GM10266 (cell line): ENCODE measurements at regions not wholly inside any gene's neighbourhood (a gene's known extent, or its start where the extent isn't known, plus 50 kb on each side); places are given as distances from the start of the nearest gene placed in this dataset.

Source experiments
- DNase-seq: peaks from one replicate; pipeline ENCODE4 v3.0.0; 2012; ENCODE audit errors: extremely low spot score
- CTCF ChIP-seq: IDR thresholded peaks from 2 replicates; pipeline ENCODE4 v1.5.1; 2012; ENCODE audit warnings: mild to moderate bottlenecking, low read depth; ENCODE audit not compliant: control insufficient read depth, insufficient read depth; ENCODE audit errors: missing control alignments

- no peak for DNase-seq
- no peak for TF ChIP-seq CTCF
Measured at GRCh38 chr3:40973141-40973540, 226.2 kb upstream of the CTNNB1 start.

GRCh38 chr3:40975711-40976121 lies 223.6 kb upstream of the CTNNB1 start:
- TF ChIP-seq CTCF = no peak
- DNase-seq = no peak

DNA sequence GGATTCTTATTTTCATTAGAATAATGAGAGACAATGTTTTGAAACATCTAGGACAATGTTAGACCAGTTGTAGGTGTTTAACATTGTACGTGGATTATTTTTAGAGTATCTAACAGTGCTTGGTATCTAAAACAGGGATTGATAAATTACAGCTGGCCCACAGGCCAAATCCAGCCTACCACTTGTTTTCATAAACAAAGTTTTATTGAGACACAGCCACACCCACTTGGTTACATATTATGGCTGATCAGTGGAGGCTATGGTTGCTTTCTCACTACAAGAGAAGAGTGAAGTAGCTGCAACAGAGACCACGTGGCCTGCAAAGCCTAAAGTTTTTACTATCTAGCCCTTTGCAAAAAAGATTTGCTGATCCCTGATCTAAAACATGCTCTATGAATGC lies 223.1 kb upstream of the CTNNB1 start:
- no peak for TF ChIP-seq CTCF
- no peak for DNase-seq

GRCh38 chr3:40978442-40978841 lies 220.9 kb upstream of the CTNNB1 start:
- no peak for DNase-seq

DNA sequence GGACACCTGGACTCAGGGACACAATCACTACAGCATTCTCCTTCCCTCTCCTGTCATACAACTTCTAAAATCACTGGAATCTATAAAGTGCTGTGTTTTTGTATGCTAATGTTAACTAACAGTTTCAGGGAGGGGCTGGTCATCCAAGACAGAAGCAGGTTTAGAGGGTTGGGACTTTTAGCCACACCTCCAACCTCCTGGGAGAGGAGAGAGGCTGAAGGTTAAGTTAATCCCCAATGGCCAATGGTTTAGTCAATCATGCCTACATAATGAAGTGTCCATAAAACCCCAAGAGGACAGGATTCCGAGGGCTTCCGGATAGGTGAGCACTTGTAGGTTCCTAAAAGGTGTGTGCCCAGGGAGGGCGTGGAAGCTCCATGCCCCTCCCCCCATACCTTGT lies 219.3 kb upstream of the CTNNB1 start:
- no peak for TF ChIP-seq CTCF
- no peak for DNase-seq

More at GRCh38 chr3:40978442-40978841, 220.9 kb upstream of the CTNNB1 start:
- no peak for TF ChIP-seq CTCF

DNA sequence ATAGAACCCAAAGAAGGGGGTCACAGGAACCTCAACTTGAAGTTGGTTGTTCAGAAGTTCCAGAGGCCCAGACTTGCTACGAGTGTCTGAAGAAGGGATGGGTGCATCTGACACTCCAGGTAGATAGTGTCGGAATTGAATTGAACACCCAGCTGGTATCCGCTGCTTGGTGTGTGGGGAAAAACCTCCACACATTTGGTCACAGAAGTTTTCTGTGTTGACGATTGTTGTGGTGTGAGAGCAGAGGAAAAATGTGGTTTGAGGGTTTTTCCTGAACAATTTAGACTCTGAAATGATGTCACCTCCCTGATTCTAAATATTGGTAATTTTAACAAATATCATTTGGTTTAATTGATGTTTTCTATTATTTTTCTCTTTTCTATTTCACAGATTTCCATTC lies 218.8 kb upstream of the CTNNB1 start:
- no peak for TF ChIP-seq CTCF
- DNase-seq = no peak

- DNase-seq = no peak
- TF ChIP-seq CTCF = no peak
Measured at GRCh38 chr3:40985195-40985594, 214.1 kb upstream of the CTNNB1 start.
